Ishikawa (cell line): ENCODE measurements at regions not wholly inside any gene's neighbourhood (a gene's known extent, or its start where the extent isn't known, plus 50 kb on each side); places are given as distances from the start of the nearest gene placed in this dataset.

Experiments used
- CEBPB ChIP-seq: IDR thresholded peaks from 2 replicates; pipeline ENCODE4 v1.6.1; 2012
- CREB1 ChIP-seq: IDR thresholded peaks from 2 replicates; pipeline ENCODE4 v1.6.1; 2012; ENCODE audit warnings: low read depth
- EGR1 ChIP-seq: IDR thresholded peaks from 2 replicates; pipeline ENCODE4 v1.6.1; 2012
- EP300 ChIP-seq: IDR thresholded peaks from 2 replicates; pipeline ENCODE4 v1.6.1; 2012; ENCODE audit warnings: borderline replicate concordance
- FOXM1 ChIP-seq: IDR thresholded peaks from 2 replicates; pipeline ENCODE4 v1.6.1; 2012; ENCODE audit warnings: low read depth, borderline replicate concordance
- MAX ChIP-seq: IDR thresholded peaks from 2 replicates; pipeline ENCODE4 v1.6.1; 2012
- NFIC ChIP-seq: IDR thresholded peaks from 2 replicates; pipeline ENCODE4 v1.6.1; 2012
- RAD21 ChIP-seq: IDR thresholded peaks from 2 replicates; pipeline ENCODE4 v1.6.1; 2012; ENCODE audit warnings: low read depth
- TAF1 ChIP-seq: IDR thresholded peaks from 2 replicates; pipeline ENCODE4 v1.6.1; 2012; ENCODE audit warnings: low read depth, mild to moderate bottlenecking
- TCF12 ChIP-seq: IDR thresholded peaks from 2 replicates; pipeline ENCODE4 v1.6.1; 2012; ENCODE audit warnings: low read depth
- TEAD4 ChIP-seq: IDR thresholded peaks from 2 replicates; pipeline ENCODE4 v1.6.1; 2012
- YY1 ChIP-seq: IDR thresholded peaks from 2 replicates; pipeline ENCODE4 v1.6.1; 2012; ENCODE audit warnings: low read depth
- ZBTB7A ChIP-seq: IDR thresholded peaks from 2 replicates; pipeline ENCODE4 v1.6.1; 2012; ENCODE audit warnings: low read depth
- TF ChIP-seq, protein P1 (sequence below): IDR thresholded peaks from 2 replicates; pipeline ENCODE4 v1.6.1; 2012
- TF ChIP-seq, protein P2 (sequence below): IDR thresholded peaks from 2 replicates; pipeline ENCODE4 v1.6.1; 2012; ENCODE audit warnings: low read depth, mild to moderate bottlenecking

GRCh38 chr2:188159484-188159883, 132.2 kb upstream of the GULP1 start:
- TF ChIP-seq CEBPB = no peak
- TF ChIP-seq, protein P1, sequence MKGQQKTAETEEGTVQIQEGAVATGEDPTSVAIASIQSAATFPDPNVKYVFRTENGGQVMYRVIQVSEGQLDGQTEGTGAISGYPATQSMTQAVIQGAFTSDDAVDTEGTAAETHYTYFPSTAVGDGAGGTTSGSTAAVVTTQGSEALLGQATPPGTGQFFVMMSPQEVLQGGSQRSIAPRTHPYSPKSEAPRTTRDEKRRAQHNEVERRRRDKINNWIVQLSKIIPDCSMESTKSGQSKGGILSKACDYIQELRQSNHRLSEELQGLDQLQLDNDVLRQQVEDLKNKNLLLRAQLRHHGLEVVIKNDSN = no peak
- TF ChIP-seq YY1 = no peak
- no peak for TF ChIP-seq ZBTB7A
- no peak for TF ChIP-seq FOXM1
- TF ChIP-seq, protein P2, sequence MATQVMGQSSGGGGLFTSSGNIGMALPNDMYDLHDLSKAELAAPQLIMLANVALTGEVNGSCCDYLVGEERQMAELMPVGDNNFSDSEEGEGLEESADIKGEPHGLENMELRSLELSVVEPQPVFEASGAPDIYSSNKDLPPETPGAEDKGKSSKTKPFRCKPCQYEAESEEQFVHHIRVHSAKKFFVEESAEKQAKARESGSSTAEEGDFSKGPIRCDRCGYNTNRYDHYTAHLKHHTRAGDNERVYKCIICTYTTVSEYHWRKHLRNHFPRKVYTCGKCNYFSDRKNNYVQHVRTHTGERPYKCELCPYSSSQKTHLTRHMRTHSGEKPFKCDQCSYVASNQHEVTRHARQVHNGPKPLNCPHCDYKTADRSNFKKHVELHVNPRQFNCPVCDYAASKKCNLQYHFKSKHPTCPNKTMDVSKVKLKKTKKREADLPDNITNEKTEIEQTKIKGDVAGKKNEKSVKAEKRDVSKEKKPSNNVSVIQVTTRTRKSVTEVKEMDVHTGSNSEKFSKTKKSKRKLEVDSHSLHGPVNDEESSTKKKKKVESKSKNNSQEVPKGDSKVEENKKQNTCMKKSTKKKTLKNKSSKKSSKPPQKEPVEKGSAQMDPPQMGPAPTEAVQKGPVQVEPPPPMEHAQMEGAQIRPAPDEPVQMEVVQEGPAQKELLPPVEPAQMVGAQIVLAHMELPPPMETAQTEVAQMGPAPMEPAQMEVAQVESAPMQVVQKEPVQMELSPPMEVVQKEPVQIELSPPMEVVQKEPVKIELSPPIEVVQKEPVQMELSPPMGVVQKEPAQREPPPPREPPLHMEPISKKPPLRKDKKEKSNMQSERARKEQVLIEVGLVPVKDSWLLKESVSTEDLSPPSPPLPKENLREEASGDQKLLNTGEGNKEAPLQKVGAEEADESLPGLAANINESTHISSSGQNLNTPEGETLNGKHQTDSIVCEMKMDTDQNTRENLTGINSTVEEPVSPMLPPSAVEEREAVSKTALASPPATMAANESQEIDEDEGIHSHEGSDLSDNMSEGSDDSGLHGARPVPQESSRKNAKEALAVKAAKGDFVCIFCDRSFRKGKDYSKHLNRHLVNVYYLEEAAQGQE = no peak
- no peak for TF ChIP-seq TEAD4
- no peak for TF ChIP-seq CREB1
- no peak for TF ChIP-seq EP300
- TF ChIP-seq EGR1 = no peak
- TF ChIP-seq TCF12 = no peak
- no peak for TF ChIP-seq MAX
- TF ChIP-seq RAD21 = no peak
- TF ChIP-seq NFIC = no peak

DNA sequence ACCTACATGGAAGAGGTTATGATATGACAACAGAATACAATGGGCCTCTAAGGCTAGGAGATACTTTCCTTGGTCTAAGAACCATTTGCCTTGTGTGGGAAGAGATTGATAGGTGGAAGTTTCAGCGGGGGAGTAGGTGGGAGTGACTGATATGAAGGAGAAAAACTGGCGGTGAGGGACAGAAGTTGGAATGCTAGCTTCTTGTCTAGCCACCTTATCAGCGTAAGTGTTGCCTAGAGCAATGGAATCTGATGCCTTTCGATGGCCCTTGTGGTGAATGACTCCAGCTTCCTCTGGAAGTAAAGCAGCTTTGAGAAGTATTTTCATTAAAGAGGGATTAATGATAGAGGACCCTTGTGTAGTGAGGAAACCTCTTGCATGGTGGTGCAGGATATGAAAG, 121.3 kb upstream of the GULP1 start:
- TF ChIP-seq CEBPB = no peak
- no peak for TF ChIP-seq EP300
- no peak for TF ChIP-seq YY1
- TF ChIP-seq TAF1 = no peak
- TF ChIP-seq TEAD4 = no peak
- TF ChIP-seq, protein P1 = no peak
- TF ChIP-seq EGR1 = no peak
- TF ChIP-seq MAX = no peak
- TF ChIP-seq ZBTB7A = no peak
- TF ChIP-seq RAD21 = no peak

DNA sequence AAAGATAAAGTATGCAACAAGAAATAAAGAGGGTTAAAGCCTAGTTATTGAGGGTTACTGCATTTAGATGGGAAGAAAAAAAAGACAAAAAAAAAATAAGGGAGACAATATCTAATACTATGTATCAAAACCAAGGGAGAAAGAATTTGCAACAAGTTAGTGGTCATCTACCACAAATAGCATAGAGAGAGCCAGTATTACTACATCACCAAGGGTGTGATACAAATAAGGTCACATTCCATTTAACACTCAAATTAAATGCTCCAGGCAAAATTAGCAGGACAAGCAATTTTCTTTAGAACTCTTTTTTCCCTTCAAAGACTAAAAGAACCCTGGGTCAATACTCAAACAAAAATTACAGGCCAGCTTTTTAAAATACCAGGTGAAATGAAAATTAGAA, 115.1 kb upstream of the GULP1 start:
- no peak for TF ChIP-seq CREB1
- no peak for TF ChIP-seq ZBTB7A

- TF ChIP-seq TCF12 = no peak
- no peak for TF ChIP-seq TEAD4
- TF ChIP-seq ZBTB7A = no peak
- TF ChIP-seq RAD21 = no peak
- no peak for TF ChIP-seq EP300
- TF ChIP-seq EGR1 = no peak
- TF ChIP-seq, protein P2 = no peak
- TF ChIP-seq MAX = no peak
- no peak for TF ChIP-seq YY1
- no peak for TF ChIP-seq NFIC
- no peak for TF ChIP-seq FOXM1
- TF ChIP-seq TAF1 = no peak
These were observed 110.4 kb upstream of the GULP1 start for GRCh38 chr2:188181067-188181838.

GRCh38 chr2:188181884-188182283, 109.8 kb upstream of the GULP1 start:
- TF ChIP-seq TEAD4 = no peak
- TF ChIP-seq EGR1 = no peak
- TF ChIP-seq, protein P1 = no peak
- no peak for TF ChIP-seq CEBPB
- TF ChIP-seq EP300 = no peak
- TF ChIP-seq TAF1 = no peak
- no peak for TF ChIP-seq NFIC

DNA sequence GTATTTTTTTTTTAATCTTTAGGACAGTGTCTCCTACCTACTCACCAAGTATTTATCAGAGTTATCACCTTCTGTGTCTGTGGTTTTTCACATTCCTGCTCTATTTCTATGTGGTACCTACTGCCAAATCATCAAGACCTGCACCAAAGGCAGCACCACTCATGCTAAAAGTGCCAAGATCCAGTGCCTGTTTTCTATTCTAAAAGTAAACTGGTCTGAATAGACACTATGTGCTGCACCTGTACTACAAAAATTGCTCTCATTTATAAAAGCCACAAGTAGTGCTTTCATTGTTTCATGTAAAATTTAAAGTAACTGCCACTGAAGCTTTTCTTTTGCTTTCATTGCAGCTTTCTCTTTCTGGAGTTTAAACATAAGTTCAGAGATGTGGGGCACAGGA, 103.9 kb upstream of the GULP1 start:
- no peak for TF ChIP-seq CEBPB
- TF ChIP-seq CREB1 = no peak
- TF ChIP-seq NFIC = no peak
- no peak for TF ChIP-seq TEAD4
- TF ChIP-seq EGR1 = no peak
- TF ChIP-seq, protein P2 = no peak
- no peak for TF ChIP-seq TCF12
- no peak for TF ChIP-seq TAF1
